GM10266 (cell line): ENCODE measurements at regions not wholly inside any gene's neighbourhood (a gene's known extent, or its start where the extent isn't known, plus 50 kb on each side); places are given as distances from the start of the nearest gene placed in this dataset.
"Not testable (repeated sequence)": the region's sequence is repeated elsewhere in the genome, so short reads cannot be mapped to it uniquely, and the experiment has no call there.

Source experiments
- DNase-seq: peaks from one replicate; pipeline ENCODE4 v3.0.0; 2012; ENCODE audit errors: extremely low spot score
- CTCF ChIP-seq: IDR thresholded peaks from 2 replicates; pipeline ENCODE4 v1.5.1; 2012; ENCODE audit warnings: mild to moderate bottlenecking, low read depth; ENCODE audit not compliant: control insufficient read depth, insufficient read depth; ENCODE audit errors: missing control alignments

- DNase-seq: no peak
Observed at GRCh38 chr16:47920709-47921108, 235.1 kb downstream of the ABCC12 start.

GRCh38 chr16:47917118-47917517 lies 238.7 kb downstream of the ABCC12 start:
- no peak for DNase-seq
- no peak for TF ChIP-seq CTCF

More at GRCh38 chr16:47920709-47921108, 235.1 kb downstream of the ABCC12 start:
- no peak for TF ChIP-seq CTCF

GRCh38 chr16:47916266-47916665 lies 239.5 kb downstream of the ABCC12 start:
- no peak for TF ChIP-seq CTCF
- DNase-seq: no peak

- TF ChIP-seq CTCF: no peak
- DNase-seq: no peak
Observed at GRCh38 chr16:47907109-47907508, 248.7 kb downstream of the ABCC12 start.

- no peak for DNase-seq
- no peak for TF ChIP-seq CTCF
Observed at GRCh38 chr16:47905771-47906170, 250.0 kb downstream of the ABCC12 start.

- TF ChIP-seq CTCF: no peak
Observed at GRCh38 chr16:47904691-47905090, 251.1 kb downstream of the ABCC12 start.

GRCh38 chr16:47903470-47903869 lies 252.3 kb downstream of the ABCC12 start:
- no peak for TF ChIP-seq CTCF
- no peak for DNase-seq

More at GRCh38 chr16:47904691-47905090, 251.1 kb downstream of the ABCC12 start:
- no peak for DNase-seq

- DNase-seq: not testable (repeated sequence)
Observed at GRCh38 chr16:47897105-47897504, 258.7 kb downstream of the ABCC12 start.
